HCT116 (cell line): ENCODE measurements at regions not wholly inside any gene's neighbourhood (a gene's known extent, or its start where the extent isn't known, plus 50 kb on each side); places are given as distances from the start of the nearest gene placed in this dataset.

Experiments used
- ATAC-seq: fragments of 200-7000 bp; cut with Tn5 transposase; 2 replicates; pipeline ENCODE4 v1.9.1; 2020; ENCODE audit warnings: mild to moderate bottlenecking, moderate library complexity
- BruUV-seq: library from RNA; stranded (reverse); fragments of 400-500 nt; replicated peaks from 2 replicates; lab custom pipeline; 2021; lab: Mats Ljungman, UMichigan
- CTCF ChIA-PET: fragments of 300-600 bp; sonication (Branson Sonifier 250); formaldehyde crosslinking; loops from one replicate; lab custom pipeline; 2021; ENCODE audit warnings: antibody characterized with exemption; lab: Charles Lee
- POLR2A ChIA-PET: fragments of 300-600, 350-600 bp; sonication (Branson Sonifier 250); formaldehyde crosslinking; loops from one replicate; lab custom pipeline; 2021; ENCODE audit warnings: antibody characterized with exemption; lab: Charles Lee
- RAD21 ChIA-PET, 2 experiments: fragments of 300-600 bp; sonication (Branson Sonifier 250); formaldehyde crosslinking; loops; one replicate each; lab custom pipeline; 2023; ENCODE audit warnings: low total read pairs in 2 of 2; ENCODE audit not compliant: uncharacterized antibody in 2 of 2, unreplicated experiment in 2 of 2, low non-redundant PET in 1 of 2; lab: Charles Lee
- DNase-seq: peaks from one replicate; pipeline ENCODE4 v3.0.0-alpha.2; 2010; ENCODE audit warnings: low read depth, low spot score
- H2AFZ ChIP-seq: fragments of 200-600 bp; shearing (Covaris generic), sonication (generic); 2 replicates; pipeline ENCODE4 v1.6.1; 2017; ENCODE audit warnings: low read depth, mixed run types, mixed read lengths, antibody characterized with exemption, low read length; ENCODE audit not compliant: poor library complexity, severe bottlenecking
- H3K27ac ChIP-seq: 2 replicates; pipeline ENCODE4 v1.5.1; 2012; ENCODE audit warnings: low read depth, low read length
- H3K27me3 ChIP-seq: fragments of 200-600 bp; sonication (generic); 2 replicates; pipeline ENCODE4 v1.6.1; 2016; ENCODE audit warnings: mixed run types, low read length, mixed read lengths; ENCODE audit not compliant: insufficient read depth
- H3K36me3 ChIP-seq, 2 experiments: fragments of 200-500 bp in 1 of 2; fragments of 200-600 bp in 1 of 2; sonication (Bioruptor generic) in 1 of 2; sonication (generic) in 1 of 2; 2 replicates each; pipeline versions ENCODE4 v1.5.1 to v1.6.1; 2014 to 2016; ENCODE audit warnings: low read length in 2 of 2, inconsistent platforms in 1 of 2, mixed read lengths in 1 of 2, mixed run types in 1 of 2; ENCODE audit not compliant: insufficient read depth in 2 of 2, control insufficient read depth in 1 of 2
- H3K4me1 ChIP-seq, 2 experiments: fragments of 200-600 bp in 1 of 2; sonication (generic) in 1 of 2; 2 replicates each; pipeline versions ENCODE4 v1.5.1 to v1.6.1; 2012 to 2017; ENCODE audit warnings: low read length in 2 of 2, inconsistent platforms in 1 of 2, mild to moderate bottlenecking in 1 of 2, mixed read lengths in 1 of 2, mixed run types in 1 of 2, moderate library complexity in 1 of 2; ENCODE audit not compliant: insufficient read depth in 2 of 2, control insufficient read depth in 1 of 2
- H3K4me2 ChIP-seq: fragments of 200-600 bp; sonication (generic); 2 replicates; pipeline ENCODE4 v1.6.1; 2017; ENCODE audit warnings: mixed run types, low read length, mixed read lengths
- H3K4me3 ChIP-seq, 2 experiments: fragments of 200-600 bp in 1 of 2; sonication (generic) in 1 of 2; replicated peaks in 1 of 2; 2 replicates each; pipeline ENCODE4 v1.5.1; 2011 to 2016; ENCODE audit warnings: low read length in 2 of 2, control low read depth in 1 of 2, low read depth in 1 of 2, mild to moderate bottlenecking in 1 of 2, mixed read lengths in 1 of 2, mixed run types in 1 of 2
- H3K79me2 ChIP-seq: fragments of 200-600 bp; sonication (generic); 2 replicates; pipeline ENCODE4 v1.6.1; 2017; ENCODE audit warnings: mild to moderate bottlenecking, mixed run types, low read length, moderate library complexity, mixed read lengths; ENCODE audit not compliant: insufficient read depth
- H3K9ac ChIP-seq: fragments of 200-600 bp; sonication (generic); 2 replicates; pipeline ENCODE4 v1.6.1; 2016; ENCODE audit warnings: low read length, mixed read lengths
- H3K9me2 ChIP-seq: fragments of 200-600 bp; sonication (generic), shearing (Covaris generic); 2 replicates; pipeline ENCODE4 v1.6.1; 2017; ENCODE audit warnings: mixed run types, mild to moderate bottlenecking, moderate library complexity; ENCODE audit not compliant: insufficient read depth
- H3K9me3 ChIP-seq, 2 experiments: fragments of 200-500 bp in 1 of 2; fragments of 200-600 bp in 1 of 2; sonication (Bioruptor generic) in 1 of 2; sonication (generic) in 1 of 2; 2 replicates each; pipeline ENCODE4 v1.6.1; 2014 to 2017; ENCODE audit warnings: low read length in 2 of 2, mixed read lengths in 2 of 2, inconsistent platforms in 1 of 2, low read depth in 1 of 2, mild to moderate bottlenecking in 1 of 2, mixed run types in 1 of 2, moderate library complexity in 1 of 2; ENCODE audit not compliant: control insufficient read depth in 1 of 2, insufficient read depth in 1 of 2
- H4K20me1 ChIP-seq: fragments of 200-600 bp; sonication (generic), shearing (Covaris generic); 2 replicates; pipeline ENCODE4 v1.6.1; 2017; ENCODE audit warnings: mixed run types, mild to moderate bottlenecking, moderate library complexity; ENCODE audit not compliant: insufficient read depth
- ATF3 ChIP-seq: IDR thresholded peaks from 2 replicates; pipeline ENCODE4 v1.6.1; 2012
- CBX3 ChIP-seq: IDR thresholded peaks from 2 replicates; pipeline ENCODE4 v1.6.1; 2012; ENCODE audit warnings: low read depth
- CEBPB ChIP-seq: IDR thresholded peaks from 2 replicates; pipeline ENCODE4 v1.6.1; 2012; ENCODE audit warnings: low read depth
- EZH2phosphoT487 ChIP-seq: fragments of 200-600 bp; IDR thresholded peaks from 2 replicates; pipeline ENCODE4 v1.6.1; 2018; ENCODE audit warnings: antibody characterized with exemption, borderline replicate concordance
- MAX ChIP-seq: IDR thresholded peaks from 2 replicates; pipeline ENCODE4 v1.6.1; 2012
- RAD21 ChIP-seq: IDR thresholded peaks from 2 replicates; pipeline ENCODE4 v1.6.1; 2012; ENCODE audit warnings: low read depth, mild to moderate bottlenecking
- SIN3A ChIP-seq: IDR thresholded peaks from 2 replicates; pipeline ENCODE4 v1.6.1; 2012; ENCODE audit warnings: low read depth
- TCF7L2 ChIP-seq: IDR thresholded peaks from 2 replicates; pipeline ENCODE4 v1.7.0; 2011; ENCODE audit warnings: borderline replicate concordance, inconsistent platforms; ENCODE audit not compliant: insufficient read depth, insufficient read length; ENCODE audit errors: extremely low read depth
- YY1 ChIP-seq: IDR thresholded peaks from 2 replicates; pipeline ENCODE4 v1.6.1; 2011; ENCODE audit warnings: low read length, low read depth, moderate library complexity, mild to moderate bottlenecking; ENCODE audit not compliant: insufficient replicate concordance; ENCODE audit errors: extremely low read depth
- ZFX ChIP-seq: fragments of 450-650 bp; IDR thresholded peaks from 2 replicates; pipeline ENCODE4 v1.6.1; 2017
- intact Hi-C: fragments of 100-400 bp; cut with micrococcal nuclease; formaldehyde crosslinking; loops from 2 replicates; pipeline ENCODE4 v1.10.0; 2022

GRCh38 chr13:48780713-48781341 lies 127.1 kb downstream of the CYSLTR2 start:
- ChIA-PET CTCF (no interaction called here), RAD21 (no interaction called here), POLR2A (no interaction called here)
- TF ChIP-seq ATF3: no peak
- peak; percentile 92; the same call in 1 of the 2 replicates for TF ChIP-seq CBX3
- TF ChIP-seq YY1: no peak
- no peak for TF ChIP-seq ZFX
- no peak for TF ChIP-seq SIN3A
- TF ChIP-seq CEBPB: no peak
- DNase-seq (no peak), ATAC-seq (no peak)
- H3K9me3 ChIP-seq: peaks cover 0 to 9% of the 10 kb centered on the region in 2 experiments; a peak in 2 of 4 replicates
- no peaks in the 10 kb centered on the region for H4K20me1 ChIP-seq
- H3K79me2 ChIP-seq: no peaks in the 10 kb centered on the region
- no peaks in the 10 kb centered on the region for H3K9me2 ChIP-seq
- no peaks in the 10 kb centered on the region for H3K27me3 ChIP-seq
- H3K4me1 ChIP-seq: no peaks in the 10 kb centered on the region
- intact Hi-C loops: no loop called here
- no peak overlapping the region for H3K4me2 ChIP-seq
- H3K27ac ChIP-seq: no peak overlapping the region
- H2AFZ ChIP-seq: no peak overlapping the region
- no peak overlapping the region for H3K9ac ChIP-seq
- BruUV-seq: no TSS peak
- H3K4me3 ChIP-seq: no peak overlapping the region
- H3K36me3 ChIP-seq: no peaks in the 10 kb centered on the region

- H3K36me3 ChIP-seq: no peaks in the 10 kb centered on the region
- no peaks in the 10 kb centered on the region for H3K4me1 ChIP-seq
- BruUV-seq: no TSS peak
- H3K9me3 ChIP-seq: peaks cover 0 to 9% of the 10 kb centered on the region in 2 experiments; a peak in 2 of 4 replicates
- DNase-seq: no peak
- intact Hi-C loops: no loop called here
- no peaks in the 10 kb centered on the region for H4K20me1 ChIP-seq
- no peak overlapping the region for H3K9ac ChIP-seq
- no peak overlapping the region for H3K4me2 ChIP-seq
- H3K9me2 ChIP-seq: no peaks in the 10 kb centered on the region
- ChIA-PET POLR2A (no interaction called here), CTCF (interaction anchor here (1.2 kb wide), 1 partner anchor 13 kb away, joined by 3 read pairs; no protein-coding TSS in a partner anchor), RAD21 (no interaction called here)
- no peaks in the 10 kb centered on the region for H3K27me3 ChIP-seq
- TF ChIP-seq CBX3: no peak
- TF ChIP-seq MAX: no peak
- TF ChIP-seq EZH2phosphoT487: no peak
- TF ChIP-seq CEBPB: no peak
- no peak for TF ChIP-seq TCF7L2
- TF ChIP-seq RAD21: no peak
- no peak overlapping the region for H3K4me3 ChIP-seq
- H3K27ac ChIP-seq: no peak overlapping the region
- ATAC-seq: no peak
- no peak overlapping the region for H2AFZ ChIP-seq
- no peaks in the 10 kb centered on the region for H3K79me2 ChIP-seq
Measured at GRCh38 chr13:48782429-48782840, 128.7 kb downstream of the CYSLTR2 start.
